KBM-7 (cell line): ENCODE measurements at regions not wholly inside any gene's neighbourhood (a gene's known extent, or its start where the extent isn't known, plus 50 kb on each side); places are given as distances from the start of the nearest gene placed in this dataset.
"Not testable (repeated sequence)": the region's sequence is repeated elsewhere in the genome, so short reads cannot be mapped to it uniquely, and the experiment has no call there.

Source experiments
- DNase-seq: peaks from one replicate; pipeline ENCODE4 v3.0.0-alpha.2; 2015
- in situ Hi-C: fragments of 300-500 bp; cut with MboI; formaldehyde crosslinking; loops from 2 replicates; pipeline ENCODE4 v1.14.3; 2020; ENCODE audit warnings: low sequenced_read_pairs, low pct_unique_long_range_greater_than_20kb, mixed read lengths

GRCh38 chr12:103011974-103012763 is 54.7 kb downstream of the ASCL1 start:
- in situ Hi-C loops = no loop called here
- DNase-seq = no peak

- no peak for DNase-seq
- in situ Hi-C loops = no loop called here
Observed at GRCh38 chr12:103012884-103013283, 55.4 kb downstream of the ASCL1 start.

- DNase-seq = no peak
- in situ Hi-C loops = no loop called here
Observed at GRCh38 chr12:103013741-103014300, 56.3 kb downstream of the ASCL1 start.

- DNase-seq = no peak
- in situ Hi-C loops = no loop called here
Observed at GRCh38 chr12:103016381-103016780, 58.9 kb downstream of the ASCL1 start.

- no peak for DNase-seq
- in situ Hi-C loops = no loop called here
Observed at GRCh38 chr12:103020839-103021238, 63.4 kb downstream of the ASCL1 start.

- in situ Hi-C loops = no loop called here
- DNase-seq = no peak
Observed at GRCh38 chr12:103021538-103022218, 64.2 kb downstream of the ASCL1 start.

GRCh38 chr12:103024650-103025049 is 67.2 kb downstream of the ASCL1 start:
- in situ Hi-C loops = no loop called here
- no peak for DNase-seq

GRCh38 chr12:103026643-103027042 is 69.2 kb downstream of the ASCL1 start:
- in situ Hi-C loops, DNase-seq: not testable (repeated sequence)

GRCh38 chr12:103028881-103029639 is 71.6 kb downstream of the ASCL1 start:
- DNase-seq = no peak
- in situ Hi-C loops = no loop called here

- no peak for DNase-seq
- in situ Hi-C loops = no loop called here
Observed at GRCh38 chr12:103036581-103037214, 79.2 kb downstream of the ASCL1 start.

GRCh38 chr12:103043531-103044486 is 86.3 kb downstream of the ASCL1 start:
- no peak for DNase-seq
- in situ Hi-C loops = no loop called here

- DNase-seq = no peak
- in situ Hi-C loops = no loop called here
Observed at GRCh38 chr12:103046154-103046553, 88.7 kb downstream of the ASCL1 start.

GRCh38 chr12:103050273-103050672 is 92.8 kb downstream of the ASCL1 start:
- DNase-seq = no peak
- in situ Hi-C loops = no loop called here

- DNase-seq = no peak
- in situ Hi-C loops = no loop called here
Observed at GRCh38 chr12:103053089-103053488, 95.6 kb downstream of the ASCL1 start.

- no peak for DNase-seq
- in situ Hi-C loops = no loop called here
Observed at GRCh38 chr12:103073630-103074029, 116.2 kb downstream of the ASCL1 start.

GRCh38 chr12:103075848-103076247 is 118.4 kb downstream of the ASCL1 start:
- no peak for DNase-seq
- in situ Hi-C loops = no loop called here

GRCh38 chr12:103077108-103077773 is 119.8 kb downstream of the ASCL1 start:
- no peak for DNase-seq
- in situ Hi-C loops = no loop called here

- DNase-seq = no peak
- in situ Hi-C loops = no loop called here
Observed at GRCh38 chr12:103085541-103085940, 128.1 kb downstream of the ASCL1 start.
